GM18907 (cell line): ENCODE measurements at regions not wholly inside any gene's neighbourhood (a gene's known extent, or its start where the extent isn't known, plus 50 kb on each side); places are given as distances from the start of the nearest gene placed in this dataset.
"Not testable (repeated sequence)": the region's sequence is repeated elsewhere in the genome, so short reads cannot be mapped to it uniquely, and the experiment has no call there.

Source experiments
- ATAC-seq: cut with Tn5 transposase; IDR thresholded peaks from one replicate; pipeline ENCODE4 v1.9.1; 2021; ENCODE audit warnings: mild to moderate bottlenecking, moderate library complexity; ENCODE audit not compliant: unreplicated experiment

DNA sequence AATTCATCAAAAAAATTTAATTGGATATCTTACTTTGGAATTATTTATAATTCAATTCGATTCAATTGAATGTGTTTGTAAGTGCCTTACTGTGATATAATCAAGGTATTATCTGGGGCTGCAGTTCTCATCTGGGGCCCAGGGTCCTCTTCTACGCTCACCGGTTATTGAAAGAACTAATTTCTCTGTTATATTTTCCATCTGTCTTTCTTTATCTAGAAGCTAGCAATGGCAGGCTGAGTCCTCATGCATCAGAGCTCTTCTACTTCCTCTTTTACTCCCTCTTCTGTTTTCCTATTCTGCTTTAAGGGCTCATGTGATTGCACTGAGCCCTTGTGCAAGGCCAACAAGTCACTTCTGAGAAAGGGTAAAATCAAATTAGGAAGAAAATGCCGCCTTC is 315.6 kb downstream of the RAD51AP2 start:
- ATAC-seq = peak; percentile 97

- ATAC-seq = no peak
Measured at GRCh38 chr2:17199741-17200140, 318.5 kb downstream of the RAD51AP2 start.

DNA sequence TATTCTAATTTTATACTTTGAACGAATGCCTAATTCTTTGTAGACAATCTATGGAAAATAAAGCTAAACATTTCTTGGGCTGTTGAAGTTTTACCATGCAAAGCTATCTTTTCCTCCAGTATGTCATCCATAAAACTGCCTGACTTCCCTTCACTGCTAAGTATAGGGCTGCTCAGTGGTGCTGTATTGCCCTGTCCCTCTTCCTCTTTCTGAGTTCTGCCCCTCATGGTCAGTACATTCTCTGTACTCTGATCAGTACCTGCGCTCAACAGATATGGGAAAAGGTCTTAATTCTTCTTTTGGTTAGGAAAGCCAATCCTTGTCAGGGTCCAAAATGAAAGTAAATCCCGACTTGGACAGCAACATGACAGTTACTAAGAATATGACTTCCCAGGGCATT is 321.9 kb downstream of the RAD51AP2 start:
- ATAC-seq = no peak

DNA sequence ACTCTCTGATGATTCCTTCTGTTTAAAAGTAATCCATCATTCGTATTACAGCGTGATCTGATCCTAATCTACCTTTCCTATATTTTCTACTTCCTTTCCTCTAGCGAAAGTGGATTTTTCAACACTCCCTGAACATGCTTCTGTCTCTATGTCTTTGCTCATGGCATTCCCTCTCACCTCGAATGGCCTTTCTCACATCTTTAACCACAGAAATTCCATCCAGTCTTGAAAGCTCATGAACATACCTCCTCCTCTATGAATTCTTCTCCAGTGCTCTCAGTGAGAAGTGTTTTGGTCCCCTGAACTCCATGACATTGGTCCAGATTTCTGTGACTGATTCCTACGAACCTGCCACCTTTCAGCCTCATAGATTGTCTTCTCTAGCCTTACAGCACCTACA is 323.2 kb downstream of the RAD51AP2 start:
- no peak for ATAC-seq

DNA sequence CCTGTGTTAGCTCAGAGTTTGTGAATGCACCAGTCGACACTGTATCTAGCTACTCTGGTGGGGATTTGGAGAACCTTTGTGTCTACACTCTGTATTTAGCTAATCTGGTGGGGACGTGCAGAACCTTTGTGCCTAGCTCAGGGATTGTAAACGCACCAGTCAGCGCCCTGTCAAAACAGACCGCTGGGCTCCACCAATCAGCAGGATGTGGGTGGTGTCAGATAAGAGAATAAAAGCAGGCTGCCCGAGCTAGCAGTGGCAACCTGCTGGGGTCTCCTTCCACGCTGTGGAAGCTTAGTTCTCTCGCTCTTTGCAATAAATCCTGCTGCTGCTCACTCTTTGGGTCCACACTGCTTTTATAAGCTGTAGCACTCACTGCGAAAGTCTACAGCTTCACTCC is 324.2 kb downstream of the RAD51AP2 start:
- no peak for ATAC-seq

GRCh38 chr2:17193433-17193890 is 324.8 kb downstream of the RAD51AP2 start:
- not testable (repeated sequence) for ATAC-seq

- ATAC-seq = no peak
Measured at GRCh38 chr2:17191223-17191622, 327.0 kb downstream of the RAD51AP2 start.

DNA sequence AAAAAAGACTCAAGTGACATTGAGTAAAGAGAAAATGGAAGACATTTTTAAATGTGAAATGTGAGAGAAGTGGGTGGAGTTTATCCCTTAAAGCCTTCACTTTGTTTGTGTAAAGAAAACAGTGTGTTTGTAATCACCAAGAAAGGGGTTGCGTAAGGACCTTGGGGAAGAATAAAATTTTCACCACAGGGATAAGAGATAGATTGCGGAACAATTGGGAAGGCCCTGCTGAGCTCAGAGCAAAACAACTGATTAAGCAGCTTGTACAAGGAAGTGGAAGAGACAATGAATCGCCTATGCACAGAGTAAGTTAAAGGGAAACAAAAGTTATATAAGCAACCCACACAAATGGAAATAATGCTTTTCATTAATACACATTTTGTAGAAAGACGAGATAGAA is 327.7 kb downstream of the RAD51AP2 start:
- ATAC-seq = no peak

GRCh38 chr2:17188721-17189120 is 329.5 kb downstream of the RAD51AP2 start:
- ATAC-seq = no peak

GRCh38 chr2:17184512-17184911 is 333.7 kb downstream of the RAD51AP2 start:
- ATAC-seq = no peak

- ATAC-seq = peak; percentile 55
Measured at GRCh38 chr2:17182399-17182798, 335.8 kb downstream of the RAD51AP2 start.

DNA sequence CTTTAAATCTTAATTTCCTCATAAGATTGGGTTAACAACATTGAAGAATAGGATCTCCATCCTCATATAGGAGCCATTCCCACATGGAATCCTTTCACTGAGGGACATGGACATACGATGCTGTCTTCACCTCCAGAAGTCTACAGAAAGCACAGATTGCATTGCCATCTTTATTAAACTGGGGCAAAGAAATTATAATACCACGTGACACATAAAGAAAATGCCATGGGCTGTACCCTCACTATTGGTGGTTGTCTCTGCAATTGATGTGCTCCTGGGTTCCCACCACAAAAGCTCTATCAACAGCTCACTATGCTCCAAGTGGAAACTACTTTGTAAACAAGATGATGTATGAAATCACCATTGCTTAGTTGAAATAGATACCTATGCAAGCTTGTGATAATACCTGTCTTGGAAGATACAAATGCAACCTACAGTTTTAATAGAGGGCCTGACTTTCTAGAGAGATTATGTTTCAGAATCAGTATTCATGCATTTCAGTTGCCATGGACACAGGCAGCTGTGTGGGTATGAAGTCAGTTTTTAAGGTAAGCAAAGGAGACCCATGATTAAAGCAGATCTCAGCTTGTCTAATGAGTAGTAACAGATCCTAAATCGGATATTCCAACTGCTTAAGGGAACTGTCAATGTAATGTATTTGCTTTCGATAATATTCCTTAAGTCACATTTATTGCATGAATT is 337.0 kb downstream of the RAD51AP2 start:
- no peak for ATAC-seq

DNA sequence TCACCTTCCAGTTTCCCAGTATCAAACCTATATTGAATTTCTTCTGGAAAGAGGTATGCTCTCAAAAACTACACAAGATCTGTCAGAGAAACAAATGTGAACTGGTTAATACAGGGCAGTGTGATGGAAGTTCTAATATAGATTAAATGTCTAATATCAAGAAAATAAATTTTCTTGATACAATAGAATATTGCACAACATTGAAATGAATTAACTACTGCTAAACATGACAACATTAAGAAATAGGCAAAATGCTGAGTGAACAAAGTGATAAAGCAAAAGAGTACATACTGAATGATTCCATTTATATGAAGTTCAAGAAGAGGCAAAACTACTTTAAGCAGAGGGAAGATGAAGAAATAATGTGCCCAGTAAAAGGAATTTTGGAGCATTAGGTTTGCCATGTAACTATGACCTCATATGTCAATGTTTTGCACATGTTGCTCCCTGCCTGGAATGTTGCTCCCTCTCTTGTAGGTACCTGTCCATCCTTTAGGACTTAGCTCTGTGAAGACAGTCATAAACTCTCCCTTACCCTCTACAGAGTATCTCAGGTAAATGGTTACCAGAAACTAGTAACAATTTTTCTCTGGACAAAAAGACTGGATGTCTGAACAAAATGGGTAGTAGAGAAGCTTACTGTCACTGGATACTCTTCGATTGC is 339.0 kb downstream of the RAD51AP2 start:
- no peak for ATAC-seq

DNA sequence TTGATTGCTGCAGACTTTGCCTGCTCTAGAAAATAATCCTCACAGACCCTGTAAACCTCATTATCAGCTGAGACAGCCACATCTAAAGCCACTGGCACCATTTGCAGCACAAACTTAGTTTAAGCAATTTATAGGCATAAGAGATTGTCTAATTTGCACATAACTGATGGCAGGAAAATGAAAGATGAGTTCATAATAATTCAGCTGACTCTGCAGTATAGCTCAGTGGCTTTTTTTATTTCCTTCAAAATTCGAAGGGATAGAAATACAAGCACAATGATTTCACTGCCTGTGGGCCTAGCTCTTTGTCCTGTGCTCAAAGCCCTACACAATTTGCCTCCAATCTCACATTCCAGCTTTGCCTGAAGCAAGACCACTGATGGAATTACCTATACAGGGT is 341.2 kb downstream of the RAD51AP2 start:
- ATAC-seq = no peak

GRCh38 chr2:17171446-17172049 is 346.7 kb downstream of the RAD51AP2 start:
- ATAC-seq = peak; percentile 83

DNA sequence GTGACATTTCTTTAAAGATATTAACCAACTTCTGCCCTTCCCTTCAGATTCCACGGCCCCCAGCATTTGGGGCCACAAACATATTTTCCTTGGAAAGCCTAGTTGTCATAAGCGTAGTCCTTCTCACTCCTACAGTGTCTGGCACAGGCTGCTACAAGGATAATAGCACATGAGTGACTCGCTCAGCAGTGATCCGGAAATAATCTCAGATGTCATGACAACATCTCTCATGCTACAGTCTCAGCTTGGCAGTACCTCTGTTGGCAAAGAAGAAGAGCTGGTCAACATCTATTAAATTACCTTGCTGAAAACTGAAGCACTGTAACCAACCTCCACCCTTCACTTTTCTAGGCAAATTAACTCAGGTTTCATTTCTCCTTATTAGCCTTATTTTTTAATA is 351.7 kb downstream of the RAD51AP2 start:
- ATAC-seq = peak; percentile 64

DNA sequence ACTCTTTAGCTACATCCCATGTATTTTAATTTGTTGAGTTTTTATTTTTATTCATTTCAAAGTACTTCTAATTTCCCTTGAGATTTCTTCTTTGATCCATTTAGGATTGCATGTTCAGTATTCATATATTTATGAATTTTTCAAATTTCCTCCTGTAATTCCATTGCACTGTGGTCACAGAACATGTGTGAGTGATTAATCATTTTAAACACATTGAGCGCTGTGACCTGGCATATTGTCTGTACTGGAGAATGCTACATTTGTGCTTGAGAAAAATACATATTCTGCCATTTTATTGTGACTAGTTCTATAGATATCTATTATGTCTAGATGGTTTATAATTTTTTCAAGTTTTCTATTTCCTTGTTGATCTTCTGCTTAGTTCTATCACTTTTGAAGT is 353.7 kb downstream of the RAD51AP2 start:
- no peak for ATAC-seq

DNA sequence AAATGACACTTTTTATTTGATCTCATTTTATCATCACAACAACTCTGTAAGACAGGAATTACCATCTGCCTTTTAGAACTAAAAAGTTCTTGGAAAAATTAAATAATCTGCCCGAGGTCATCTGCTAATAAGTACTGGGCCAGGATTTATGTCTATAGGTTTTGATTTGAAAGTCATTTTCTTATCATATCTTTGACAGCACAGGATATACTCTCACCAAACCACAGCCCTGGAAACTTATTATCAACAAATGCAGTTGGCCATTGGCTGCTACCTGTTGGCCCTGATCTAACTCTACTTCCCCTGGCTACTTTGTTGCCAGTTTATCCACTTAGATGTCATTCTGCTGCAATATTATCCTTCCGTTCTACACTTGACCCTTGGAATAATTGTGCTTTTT is 354.6 kb downstream of the RAD51AP2 start:
- ATAC-seq = no peak

DNA sequence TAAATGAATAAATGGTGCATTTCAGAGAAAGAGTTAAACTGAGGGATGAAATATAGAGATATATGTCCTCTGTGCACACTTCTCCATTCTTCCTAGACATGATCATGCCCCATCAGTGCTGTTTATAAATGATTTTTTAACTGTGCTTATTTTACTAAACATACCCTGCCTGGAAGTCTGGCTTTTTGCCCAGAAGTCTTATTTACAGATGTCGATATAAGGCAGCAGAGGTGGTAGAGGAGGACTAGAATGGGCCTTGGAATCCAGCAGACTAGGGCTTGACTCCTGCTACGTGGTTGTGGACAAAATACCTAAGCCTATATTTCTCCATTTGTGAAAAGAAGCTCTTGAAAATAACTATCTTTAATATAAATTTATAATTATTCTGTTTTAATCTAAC is 355.5 kb downstream of the RAD51AP2 start:
- ATAC-seq = no peak

DNA sequence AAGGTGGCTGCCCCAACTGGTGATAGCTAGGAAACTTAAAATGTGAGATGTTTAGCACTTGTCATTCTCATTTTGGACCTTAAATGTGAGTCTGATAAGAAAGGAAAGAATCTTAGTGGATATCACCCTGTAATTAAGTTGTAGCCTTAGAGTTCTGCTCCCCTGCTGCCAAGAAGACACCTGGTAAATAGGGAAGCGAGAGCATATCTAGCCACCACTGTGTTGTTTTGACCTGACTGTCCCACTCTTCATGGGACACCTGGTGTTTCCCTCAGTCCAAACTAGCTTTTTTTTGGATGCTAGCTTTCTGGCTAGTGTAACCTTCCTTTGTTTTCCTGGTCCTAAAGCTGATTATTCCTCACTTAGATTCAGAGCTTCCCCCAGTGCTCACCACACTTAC is 357.6 kb downstream of the RAD51AP2 start:
- ATAC-seq = peak; percentile 95

- ATAC-seq = no peak
Measured at GRCh38 chr2:17156086-17156485, 362.2 kb downstream of the RAD51AP2 start.

DNA sequence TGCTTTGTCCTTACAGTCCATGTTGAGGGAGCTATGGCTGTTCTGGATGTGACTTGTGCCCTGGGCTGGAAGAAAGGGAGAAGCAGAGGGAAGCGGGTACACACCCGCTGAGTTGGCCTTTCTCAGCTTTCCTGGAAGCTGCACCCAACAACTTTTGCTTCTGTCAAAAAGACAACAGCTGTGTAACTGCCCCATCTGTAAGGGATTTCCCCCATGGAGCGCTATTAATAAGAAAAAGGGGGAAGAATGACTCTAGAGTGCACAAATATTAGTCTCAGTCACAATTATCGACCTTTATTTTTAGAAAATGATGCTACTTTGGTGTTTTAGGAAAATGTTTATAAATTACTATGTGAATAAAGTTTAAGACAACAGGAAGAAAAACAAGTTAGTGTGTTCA is 368.3 kb downstream of the RAD51AP2 start:
- peak; percentile 46 for ATAC-seq
